Smooth muscle cell (in vitro differentiated cells): ENCODE measurements at regions not wholly inside any gene's neighbourhood (a gene's known extent, or its start where the extent isn't known, plus 50 kb on each side); places are given as distances from the start of the nearest gene placed in this dataset.

Experiments used
- DNase-seq: peaks from one replicate; lab custom pipeline; 2025; ENCODE audit not compliant: unreplicated experiment; lab: John Stamatoyannopoulos, UW
- H2AFZ ChIP-seq: fragments of 200-600 bp; sonication (generic); 2 replicates; pipeline ENCODE4 v1.6.0; 2016; ENCODE audit warnings: antibody characterized with exemption, low read depth, mild to moderate bottlenecking
- H3F3A ChIP-seq: fragments of 200-600 bp; sonication (generic); 2 replicates; pipeline ENCODE4 v1.6.0; 2017; ENCODE audit warnings: antibody characterized with exemption, low read depth
- H3K27ac ChIP-seq: fragments of 200-600 bp; sonication (generic); 2 replicates; pipeline ENCODE4 v1.5.1; 2016; ENCODE audit warnings: low read depth, mild to moderate bottlenecking
- H3K27me3 ChIP-seq: fragments of 200-600 bp; sonication (generic); 2 replicates; pipeline ENCODE4 v1.6.1; 2016; ENCODE audit warnings: low read depth, mild to moderate bottlenecking
- H3K36me3 ChIP-seq: fragments of 200-600 bp; sonication (generic); 2 replicates; pipeline ENCODE4 v1.5.1; 2016; ENCODE audit warnings: low read depth
- H3K4me1 ChIP-seq: fragments of 200-600 bp; sonication (generic); 2 replicates; pipeline ENCODE4 v1.5.1; 2016; ENCODE audit warnings: low read depth
- H3K4me2 ChIP-seq: fragments of 200-600 bp; sonication (generic); 2 replicates; pipeline ENCODE4 v1.6.0; 2016; ENCODE audit warnings: mild to moderate bottlenecking
- H3K4me3 ChIP-seq: fragments of 200-600 bp; sonication (generic); 2 replicates; pipeline ENCODE4 v1.5.1; 2016; ENCODE audit warnings: mild to moderate bottlenecking
- H3K79me2 ChIP-seq: fragments of 200-600 bp; sonication (generic); 2 replicates; pipeline ENCODE4 v1.6.0; 2016; ENCODE audit warnings: low read depth, mild to moderate bottlenecking
- H3K9ac ChIP-seq: fragments of 200-600 bp; sonication (generic); 2 replicates; pipeline ENCODE4 v1.6.0; 2016; ENCODE audit warnings: low read depth
- H3K9me3 ChIP-seq: fragments of 200-600 bp; sonication (generic); replicated peaks from 2 replicates; pipeline ENCODE4 v1.5.1; 2016; ENCODE audit warnings: low read depth
- H4K20me1 ChIP-seq: fragments of 200-600 bp; sonication (generic); 2 replicates; pipeline ENCODE4 v1.6.0; 2016; ENCODE audit warnings: low read depth
- CTCF ChIP-seq: fragments of 200-600 bp; sonication (generic); IDR thresholded peaks from 2 replicates; pipeline ENCODE4 v1.5.1; 2017; ENCODE audit warnings: borderline replicate concordance, mild to moderate bottlenecking, antibody characterized with exemption; ENCODE audit not compliant: insufficient read depth, poor library complexity, severe bottlenecking
- WGBS: methylation state at CpG from one replicate; pipeline ENCODE4 v1.1.7; 2016; ENCODE audit warnings: low lambda C conversion rate; 5-methylcytosine and 5-hydroxymethylcytosine counted together

GRCh38 chr4:188876881-188877280, 737.6 kb downstream of the TRIML1 start:
- no peak overlapping the region for H3K27ac ChIP-seq
- no peak for DNase-seq
- H2AFZ ChIP-seq, result no peak overlapping the region
- H3K36me3 ChIP-seq, result no peaks in the 10 kb centered on the region
- H3K9me3 ChIP-seq, result no peaks in the 10 kb centered on the region
- no peak for TF ChIP-seq CTCF
- no peaks in the 10 kb centered on the region for H3K79me2 ChIP-seq
- 98% methylated on average over 3 of the region's 3 CpGs for WGBS
- no peak overlapping the region for H3K9ac ChIP-seq
- no peaks in the 10 kb centered on the region for H4K20me1 ChIP-seq
- H3F3A ChIP-seq, result no peaks in the 10 kb centered on the region
- H3K4me2 ChIP-seq, result no peak overlapping the region
- H3K27me3 ChIP-seq, result no peaks in the 10 kb centered on the region
- no peaks in the 10 kb centered on the region for H3K4me1 ChIP-seq
- no peak overlapping the region for H3K4me3 ChIP-seq

GRCh38 chr4:188879598-188879997, 740.4 kb downstream of the TRIML1 start:
- no peak overlapping the region for H3K9ac ChIP-seq
- TF ChIP-seq CTCF, result no peak
- no peaks in the 10 kb centered on the region for H3F3A ChIP-seq
- no peaks in the 10 kb centered on the region for H3K27me3 ChIP-seq
- no peak overlapping the region for H2AFZ ChIP-seq
- H3K9me3 ChIP-seq, result no peaks in the 10 kb centered on the region
- H3K4me2 ChIP-seq, result no peak overlapping the region
- H3K4me3 ChIP-seq, result no peak overlapping the region
- H3K4me1 ChIP-seq, result no peaks in the 10 kb centered on the region
- no peak for DNase-seq
- H3K36me3 ChIP-seq, result no peaks in the 10 kb centered on the region
- no peaks in the 10 kb centered on the region for H4K20me1 ChIP-seq
- WGBS, result 74% methylated on average over 2 of the region's 2 CpGs
- H3K79me2 ChIP-seq, result no peaks in the 10 kb centered on the region
- no peak overlapping the region for H3K27ac ChIP-seq

DNA sequence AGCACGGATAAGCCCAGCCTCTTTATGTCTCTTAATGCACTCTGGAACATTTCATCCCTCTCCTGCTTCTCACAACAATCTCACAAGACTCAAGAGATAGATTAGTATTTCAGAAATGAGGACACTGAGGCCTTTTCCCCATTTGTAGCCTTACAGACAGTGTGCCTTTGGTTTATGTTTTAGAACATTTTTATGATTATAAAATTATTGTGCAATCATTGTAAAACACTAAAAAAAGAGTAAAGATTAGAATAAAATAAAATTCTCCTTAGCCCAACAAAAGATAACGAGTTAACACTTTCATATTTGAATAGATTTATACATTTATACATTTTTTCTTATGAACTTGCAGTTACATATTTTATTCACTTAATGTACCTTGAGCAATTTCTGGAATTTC, 748.7 kb downstream of the TRIML1 start:
- H2AFZ ChIP-seq, result no peak overlapping the region
- no peaks in the 10 kb centered on the region for H3K9me3 ChIP-seq
- no peaks in the 10 kb centered on the region for H3K27me3 ChIP-seq
- no peaks in the 10 kb centered on the region for H3F3A ChIP-seq
- H3K36me3 ChIP-seq, result no peaks in the 10 kb centered on the region
- H3K27ac ChIP-seq, result no peak overlapping the region
- no peak overlapping the region for H3K9ac ChIP-seq
- no peaks in the 10 kb centered on the region for H4K20me1 ChIP-seq
- 89% methylated on average over 2 of the region's 2 CpGs for WGBS
- H3K4me2 ChIP-seq, result no peak overlapping the region
- no peak overlapping the region for H3K4me3 ChIP-seq
- no peak for DNase-seq
- no peak for TF ChIP-seq CTCF
- H3K4me1 ChIP-seq, result no peaks in the 10 kb centered on the region
- no peaks in the 10 kb centered on the region for H3K79me2 ChIP-seq

- 91% methylated on average over 2 of the region's 2 CpGs for WGBS
- DNase-seq, result no peak
- Histone ChIP-seq H3K27me3 (no peaks in the 10 kb centered on the region), H3K36me3 (no peaks in the 10 kb centered on the region), H2AFZ (no peak overlapping the region), H3K9me3 (no peaks in the 10 kb centered on the region), H3K4me2 (no peak overlapping the region), H3K4me1 (no peaks in the 10 kb centered on the region), H3K9ac (no peak overlapping the region), H3K79me2 (no peaks in the 10 kb centered on the region), H3K4me3 (no peak overlapping the region), H4K20me1 (no peaks in the 10 kb centered on the region), H3F3A (no peaks in the 10 kb centered on the region), H3K27ac (no peak overlapping the region)
- no peak for TF ChIP-seq CTCF
Measured at GRCh38 chr4:188892837-188893236, 753.6 kb downstream of the TRIML1 start.
